SK-N-SH (cell line): ENCODE measurements at regions not wholly inside any gene's neighbourhood (a gene's known extent, or its start where the extent isn't known, plus 50 kb on each side); places are given as distances from the start of the nearest gene placed in this dataset.

Experiments used
- CTCF ChIA-PET: fragments of 300-600, 350-600 bp; formaldehyde crosslinking; extraction: SDS; loops from one replicate; lab custom pipeline; 2021; lab: Yijun Ruan, JAX
- POLR2A ChIA-PET: fragments of 350-600 bp; sonication (Branson Sonifier 250); formaldehyde crosslinking; extraction: SDS; loops from one replicate; lab custom pipeline; 2020; ENCODE audit warnings: antibody characterized with exemption, inconsistent platforms; lab: Yijun Ruan, JAX
- DNase-seq: peaks from one replicate; pipeline ENCODE4 v3.0.0; 2012
- H2AFZ ChIP-seq: fragments of 200-600 bp; sonication (generic); 2 replicates; pipeline ENCODE4 v1.8.1; 2016; ENCODE audit warnings: antibody characterized with exemption, mild to moderate bottlenecking, low read depth
- H3F3A ChIP-seq: fragments of 200-600 bp; sonication (generic); replicated peaks from 2 replicates; pipeline ENCODE3; 2016; ENCODE audit warnings: antibody characterized with exemption, mild to moderate bottlenecking; ENCODE audit not compliant: insufficient read depth
- H3K27ac ChIP-seq, 2 experiments: fragments of 200-500 bp in 1 of 2; fragments of 200-600 bp in 1 of 2; sonication (Bioruptor generic) in 1 of 2; sonication (generic), shearing (Covaris generic) in 1 of 2; 2 replicates each; pipeline versions ENCODE4 v1.5.1 to v1.6.1; 2014 to 2016; ENCODE audit warnings: low read depth in 2 of 2, inconsistent platforms in 1 of 2, low read length in 1 of 2, mild to moderate bottlenecking in 1 of 2, mixed read lengths in 1 of 2
- H3K27me3 ChIP-seq: fragments of 200-600 bp; sonication (generic), shearing (Covaris generic); 2 replicates; pipeline ENCODE4 v1.6.1; 2016; ENCODE audit warnings: mixed run types; ENCODE audit not compliant: insufficient read depth
- H3K36me3 ChIP-seq, 2 experiments: fragments of 200-500 bp in 1 of 2; fragments of 200-600 bp in 1 of 2; sonication (Bioruptor generic) in 1 of 2; sonication (generic) in 1 of 2; replicated peaks in 1 of 2; 2 replicates each; pipeline versions ENCODE3 to v1.5.1; 2014 to 2016; ENCODE audit warnings: low read length in 1 of 2, mild to moderate bottlenecking in 1 of 2; ENCODE audit not compliant: insufficient read depth in 2 of 2, control insufficient read depth in 1 of 2
- H3K4me1 ChIP-seq, 2 experiments: fragments of 200-500 bp in 1 of 2; fragments of 200-600 bp in 1 of 2; sonication (Bioruptor generic) in 1 of 2; sonication (generic), shearing (Covaris generic) in 1 of 2; 2 replicates each; pipeline versions ENCODE4 v1.5.1 to v1.6.1; 2014 to 2016; ENCODE audit warnings: low read depth in 1 of 2, low read length in 1 of 2, mixed run types in 1 of 2; ENCODE audit not compliant: insufficient read depth in 2 of 2, control insufficient read depth in 1 of 2
- H3K4me2 ChIP-seq: fragments of 200-600 bp; sonication (generic), shearing (Covaris generic); 2 replicates; pipeline ENCODE4 v1.6.1; 2017; ENCODE audit warnings: mixed run types
- H3K4me3 ChIP-seq, 2 experiments: fragments of 200-500 bp in 1 of 2; fragments of 200-600 bp in 1 of 2; sonication (Bioruptor generic) in 1 of 2; sonication (generic), shearing (Covaris generic) in 1 of 2; 2 replicates each; pipeline versions ENCODE4 v1.5.1 to v1.8.1; 2014 to 2016; ENCODE audit warnings: low read depth in 2 of 2, inconsistent platforms in 1 of 2, low read length in 1 of 2, mild to moderate bottlenecking in 1 of 2, mixed read lengths in 1 of 2, moderate library complexity in 1 of 2
- H3K79me2 ChIP-seq: fragments of 200-600 bp; sonication (generic); 2 replicates; pipeline ENCODE4 v1.8.1; 2017; ENCODE audit warnings: mild to moderate bottlenecking; ENCODE audit not compliant: insufficient read depth
- H3K9ac ChIP-seq: fragments of 200-600 bp; sonication (generic); 2 replicates; pipeline ENCODE4 v1.6.1; 2017; ENCODE audit warnings: mixed run types
- H3K9me2 ChIP-seq: fragments of 200-600 bp; sonication (generic); 2 replicates; pipeline ENCODE4 v1.6.1; 2017; ENCODE audit warnings: mixed run types
- H3K9me3 ChIP-seq: fragments of 200-600 bp; sonication (generic); 2 replicates; pipeline ENCODE4 v1.6.1; 2017; ENCODE audit warnings: mixed run types, mild to moderate bottlenecking, moderate library complexity
- H4K20me1 ChIP-seq: fragments of 200-600 bp; sonication (generic); 2 replicates; pipeline ENCODE4 v1.6.1; 2017; ENCODE audit warnings: mild to moderate bottlenecking, mixed run types; ENCODE audit not compliant: insufficient read depth
- EP300 ChIP-seq, 2 experiments: IDR thresholded peaks; 2 replicates each; pipeline versions ENCODE4 v1.4.0 to v1.6.1; 2012; ENCODE audit warnings: borderline replicate concordance in 1 of 2, low read depth in 1 of 2, low read length in 1 of 2
- FOSL2 ChIP-seq: IDR thresholded peaks from 2 replicates; pipeline ENCODE4 v1.4.0; 2012; ENCODE audit warnings: low read depth, mild to moderate bottlenecking, moderate library complexity, borderline replicate concordance
- FOXJ3 ChIP-seq: sonication (generic); formaldehyde crosslinking; IDR thresholded peaks from 2 replicates; pipeline ENCODE4 v1.5.1; 2020; ENCODE audit warnings: mild to moderate bottlenecking, missing genetic modification reagents
- GABPA ChIP-seq: IDR thresholded peaks from 2 replicates; pipeline ENCODE4 v1.4.0; 2012; ENCODE audit warnings: low read depth, mild to moderate bottlenecking
- JUND ChIP-seq: IDR thresholded peaks from 2 replicates; pipeline ENCODE4 v1.4.0; 2012
- NFIC ChIP-seq: IDR thresholded peaks from 2 replicates; pipeline ENCODE4 v1.4.0; 2012; ENCODE audit warnings: borderline replicate concordance
- RCOR1 ChIP-seq: fragments of 150-350 bp; IDR thresholded peaks from 2 replicates; pipeline ENCODE4 v1.6.1; 2017; ENCODE audit warnings: antibody characterized with exemption, low read length
- SIN3A ChIP-seq: IDR thresholded peaks from 2 replicates; pipeline ENCODE4 v1.6.1; 2012; ENCODE audit warnings: low read depth, mild to moderate bottlenecking, low read length, moderate library complexity, borderline replicate concordance
- TAF1 ChIP-seq: IDR thresholded peaks from 2 replicates; pipeline ENCODE4 v1.6.1; 2012; ENCODE audit warnings: low read depth, mild to moderate bottlenecking, low read length, moderate library complexity, borderline replicate concordance
- TEAD4 ChIP-seq: IDR thresholded peaks from 2 replicates; pipeline ENCODE4 v1.4.0; 2012; ENCODE audit warnings: mild to moderate bottlenecking, borderline replicate concordance; ENCODE audit not compliant: insufficient read depth
- YY1 ChIP-seq: IDR thresholded peaks from 2 replicates; pipeline ENCODE4 v1.4.0; 2012; ENCODE audit warnings: low read depth, mild to moderate bottlenecking
- WGBS: methylation state at CpG from one replicate; pipeline ENCODE4 v1.1.6; 2017; ENCODE audit warnings: low lambda C conversion rate; 5-methylcytosine and 5-hydroxymethylcytosine counted together
- TF ChIP-seq, protein P1 (sequence below): fragments of 150-350 bp; IDR thresholded peaks from 2 replicates; pipeline ENCODE4 v1.6.1; 2016; ENCODE audit warnings: mild to moderate bottlenecking, low read depth, low read length
- TF ChIP-seq, protein P2 (sequence below): fragments of 150-350 bp; IDR thresholded peaks from 2 replicates; pipeline ENCODE4 v1.6.1; 2017; ENCODE audit warnings: antibody characterized with exemption, low read length, low read depth, borderline replicate concordance
- TF ChIP-seq, protein P3 (sequence below): IDR thresholded peaks from 2 replicates; pipeline ENCODE4 v1.4.0; 2012; ENCODE audit warnings: low read depth, borderline replicate concordance
- TF ChIP-seq, protein P4 (sequence below): IDR thresholded peaks from 2 replicates; pipeline ENCODE4 v1.6.1; 2012; ENCODE audit warnings: mild to moderate bottlenecking, low read depth, low read length, moderate library complexity

DNA sequence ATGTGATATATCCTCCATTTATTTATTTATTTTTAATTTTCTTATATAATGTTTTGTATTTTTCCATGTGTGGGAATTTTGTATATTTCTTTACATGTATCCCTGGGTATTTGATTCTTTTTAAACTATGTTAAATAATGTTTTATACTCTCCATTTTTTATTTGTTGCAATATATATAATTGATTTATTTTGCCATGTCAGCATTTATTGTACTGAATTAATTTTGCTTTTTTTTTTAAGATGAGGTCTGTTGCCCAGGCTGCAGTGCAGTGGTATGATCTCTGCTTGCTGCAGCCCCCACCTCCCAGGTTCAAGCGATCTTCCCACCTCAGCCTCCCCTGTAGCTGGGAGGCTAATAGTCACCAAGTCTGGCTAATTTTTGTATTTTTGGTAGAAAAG lies 187.4 kb downstream of the CDC14C start:
- Histone ChIP-seq H3K27ac (no peak overlapping the region), H4K20me1 (no peaks in the 10 kb centered on the region), H3F3A (no peaks in the 10 kb centered on the region), H3K9ac (no peak overlapping the region), H3K9me3 (no peaks in the 10 kb centered on the region; the same call in 1 of the 2 replicates), H2AFZ (no peak overlapping the region), H3K9me2 (no peaks in the 10 kb centered on the region), H3K4me1 (no peaks in the 10 kb centered on the region), H3K27me3 (no peaks in the 10 kb centered on the region), H3K79me2 (no peaks in the 10 kb centered on the region), H3K36me3 (no peaks in the 10 kb centered on the region), H3K4me2 (no peak overlapping the region), H3K4me3 (no peak overlapping the region)
- no peak for TF ChIP-seq FOSL2
- no peak for TF ChIP-seq GABPA
- TF ChIP-seq, protein P1, sequence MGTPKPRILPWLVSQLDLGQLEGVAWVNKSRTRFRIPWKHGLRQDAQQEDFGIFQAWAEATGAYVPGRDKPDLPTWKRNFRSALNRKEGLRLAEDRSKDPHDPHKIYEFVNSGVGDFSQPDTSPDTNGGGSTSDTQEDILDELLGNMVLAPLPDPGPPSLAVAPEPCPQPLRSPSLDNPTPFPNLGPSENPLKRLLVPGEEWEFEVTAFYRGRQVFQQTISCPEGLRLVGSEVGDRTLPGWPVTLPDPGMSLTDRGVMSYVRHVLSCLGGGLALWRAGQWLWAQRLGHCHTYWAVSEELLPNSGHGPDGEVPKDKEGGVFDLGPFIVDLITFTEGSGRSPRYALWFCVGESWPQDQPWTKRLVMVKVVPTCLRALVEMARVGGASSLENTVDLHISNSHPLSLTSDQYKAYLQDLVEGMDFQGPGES = no peak
- TF ChIP-seq, protein P2, sequence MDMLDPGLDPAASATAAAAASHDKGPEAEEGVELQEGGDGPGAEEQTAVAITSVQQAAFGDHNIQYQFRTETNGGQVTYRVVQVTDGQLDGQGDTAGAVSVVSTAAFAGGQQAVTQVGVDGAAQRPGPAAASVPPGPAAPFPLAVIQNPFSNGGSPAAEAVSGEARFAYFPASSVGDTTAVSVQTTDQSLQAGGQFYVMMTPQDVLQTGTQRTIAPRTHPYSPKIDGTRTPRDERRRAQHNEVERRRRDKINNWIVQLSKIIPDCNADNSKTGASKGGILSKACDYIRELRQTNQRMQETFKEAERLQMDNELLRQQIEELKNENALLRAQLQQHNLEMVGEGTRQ = no peak
- TF ChIP-seq TEAD4 = no peak
- no peak for TF ChIP-seq YY1
- TF ChIP-seq, protein P3, sequence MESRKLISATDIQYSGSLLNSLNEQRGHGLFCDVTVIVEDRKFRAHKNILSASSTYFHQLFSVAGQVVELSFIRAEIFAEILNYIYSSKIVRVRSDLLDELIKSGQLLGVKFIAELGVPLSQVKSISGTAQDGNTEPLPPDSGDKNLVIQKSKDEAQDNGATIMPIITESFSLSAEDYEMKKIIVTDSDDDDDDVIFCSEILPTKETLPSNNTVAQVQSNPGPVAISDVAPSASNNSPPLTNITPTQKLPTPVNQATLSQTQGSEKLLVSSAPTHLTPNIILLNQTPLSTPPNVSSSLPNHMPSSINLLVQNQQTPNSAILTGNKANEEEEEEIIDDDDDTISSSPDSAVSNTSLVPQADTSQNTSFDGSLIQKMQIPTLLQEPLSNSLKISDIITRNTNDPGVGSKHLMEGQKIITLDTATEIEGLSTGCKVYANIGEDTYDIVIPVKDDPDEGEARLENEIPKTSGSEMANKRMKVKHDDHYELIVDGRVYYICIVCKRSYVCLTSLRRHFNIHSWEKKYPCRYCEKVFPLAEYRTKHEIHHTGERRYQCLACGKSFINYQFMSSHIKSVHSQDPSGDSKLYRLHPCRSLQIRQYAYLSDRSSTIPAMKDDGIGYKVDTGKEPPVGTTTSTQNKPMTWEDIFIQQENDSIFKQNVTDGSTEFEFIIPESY = no peak
- no peak for TF ChIP-seq NFIC
- TF ChIP-seq FOXJ3 (CRISPR knock-in tag) = no peak
- TF ChIP-seq EP300 (IDR thresholded peaks at IDR 0.05; ENCODE audit: borderline replicate concordance in 1 of 2, low read depth in 1 of 2, low read length in 1 of 2) = no peak
- TF ChIP-seq, protein P4, sequence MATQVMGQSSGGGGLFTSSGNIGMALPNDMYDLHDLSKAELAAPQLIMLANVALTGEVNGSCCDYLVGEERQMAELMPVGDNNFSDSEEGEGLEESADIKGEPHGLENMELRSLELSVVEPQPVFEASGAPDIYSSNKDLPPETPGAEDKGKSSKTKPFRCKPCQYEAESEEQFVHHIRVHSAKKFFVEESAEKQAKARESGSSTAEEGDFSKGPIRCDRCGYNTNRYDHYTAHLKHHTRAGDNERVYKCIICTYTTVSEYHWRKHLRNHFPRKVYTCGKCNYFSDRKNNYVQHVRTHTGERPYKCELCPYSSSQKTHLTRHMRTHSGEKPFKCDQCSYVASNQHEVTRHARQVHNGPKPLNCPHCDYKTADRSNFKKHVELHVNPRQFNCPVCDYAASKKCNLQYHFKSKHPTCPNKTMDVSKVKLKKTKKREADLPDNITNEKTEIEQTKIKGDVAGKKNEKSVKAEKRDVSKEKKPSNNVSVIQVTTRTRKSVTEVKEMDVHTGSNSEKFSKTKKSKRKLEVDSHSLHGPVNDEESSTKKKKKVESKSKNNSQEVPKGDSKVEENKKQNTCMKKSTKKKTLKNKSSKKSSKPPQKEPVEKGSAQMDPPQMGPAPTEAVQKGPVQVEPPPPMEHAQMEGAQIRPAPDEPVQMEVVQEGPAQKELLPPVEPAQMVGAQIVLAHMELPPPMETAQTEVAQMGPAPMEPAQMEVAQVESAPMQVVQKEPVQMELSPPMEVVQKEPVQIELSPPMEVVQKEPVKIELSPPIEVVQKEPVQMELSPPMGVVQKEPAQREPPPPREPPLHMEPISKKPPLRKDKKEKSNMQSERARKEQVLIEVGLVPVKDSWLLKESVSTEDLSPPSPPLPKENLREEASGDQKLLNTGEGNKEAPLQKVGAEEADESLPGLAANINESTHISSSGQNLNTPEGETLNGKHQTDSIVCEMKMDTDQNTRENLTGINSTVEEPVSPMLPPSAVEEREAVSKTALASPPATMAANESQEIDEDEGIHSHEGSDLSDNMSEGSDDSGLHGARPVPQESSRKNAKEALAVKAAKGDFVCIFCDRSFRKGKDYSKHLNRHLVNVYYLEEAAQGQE = no peak
- TF ChIP-seq JUND = no peak
- no peak for TF ChIP-seq TAF1
- no peak for TF ChIP-seq RCOR1
- TF ChIP-seq SIN3A = no peak
- 6% methylated on average over 1 of the region's 1 CpG for WGBS
- CTCF ChIA-PET = no interaction called here
- POLR2A ChIA-PET = no interaction called here
- no peak for DNase-seq
